ENCODE measurements at regions not wholly inside any gene's neighbourhood (a gene's known extent, or its start where the extent isn't known, plus 50 kb on each side); places are given as distances from the start of the nearest gene placed in this dataset.

DNA sequence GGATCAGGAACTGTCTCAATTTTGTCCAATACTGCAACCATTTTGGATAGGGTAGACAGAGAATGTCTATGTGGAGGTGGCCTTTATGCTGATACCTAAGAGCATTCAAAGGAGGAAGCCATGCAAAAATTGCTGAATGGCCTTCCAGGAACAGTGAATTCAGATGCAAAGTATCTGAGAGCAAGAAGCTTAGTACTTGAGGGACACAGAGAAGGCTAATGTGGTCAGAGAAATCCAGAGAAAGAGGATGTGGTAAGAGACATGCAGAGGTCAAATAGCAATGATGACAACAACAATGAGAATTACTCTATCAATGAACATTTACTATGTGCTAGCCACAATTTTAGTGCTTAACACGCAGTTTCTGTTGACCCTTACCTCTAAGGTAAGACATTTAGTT lies 785.6 kb upstream of the KLHL1 start:
- Histone ChIP-seq H3K27me3 (ENCODE audit: control insufficient read depth, insufficient read depth, low read length) (no peaks in the 10 kb centered on the region), H3K9ac (ENCODE audit: low read length) (no peak overlapping the region), H3K4me1 (ENCODE audit: control insufficient read depth, insufficient read depth, low read length) (no peaks in the 10 kb centered on the region), H3K36me3 (ENCODE audit: control insufficient read depth, insufficient read depth, low read length) (no peaks in the 10 kb centered on the region), H3K4me3 (ENCODE audit: low read length) (no peak overlapping the region), H3K27ac (ENCODE audit: low read depth, low read length) (no peak overlapping the region)

DNA sequence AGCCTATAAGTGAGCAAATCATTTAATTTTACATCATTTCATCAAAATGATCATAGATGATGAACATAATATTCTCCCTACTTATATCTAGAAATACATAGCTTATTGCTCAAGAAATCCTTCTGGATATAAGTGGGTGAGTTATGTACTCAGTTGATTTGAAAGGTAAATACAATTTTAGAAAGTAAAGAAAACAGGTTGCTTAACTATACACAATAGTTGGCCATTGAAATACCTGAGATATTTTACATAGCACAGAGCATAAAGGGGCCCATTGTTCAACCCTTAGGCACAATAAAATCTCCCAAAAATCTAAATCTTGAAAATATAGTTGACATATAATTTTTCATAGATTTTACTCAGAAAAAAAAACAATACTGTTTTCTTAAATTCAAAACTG lies 782.0 kb upstream of the KLHL1 start:
- no peaks in the 10 kb centered on the region for H3K27me3 ChIP-seq (ENCODE audit: control insufficient read depth, insufficient read depth, low read length)
- H3K9ac ChIP-seq (ENCODE audit: low read length), result no peak overlapping the region
- H3K27ac ChIP-seq (ENCODE audit: low read depth, low read length), result no peak overlapping the region
- no peaks in the 10 kb centered on the region for H3K4me1 ChIP-seq (ENCODE audit: control insufficient read depth, insufficient read depth, low read length)
- no peaks in the 10 kb centered on the region for H3K36me3 ChIP-seq (ENCODE audit: control insufficient read depth, insufficient read depth, low read length)
- no peak overlapping the region for H3K4me3 ChIP-seq (ENCODE audit: low read length)

DNA sequence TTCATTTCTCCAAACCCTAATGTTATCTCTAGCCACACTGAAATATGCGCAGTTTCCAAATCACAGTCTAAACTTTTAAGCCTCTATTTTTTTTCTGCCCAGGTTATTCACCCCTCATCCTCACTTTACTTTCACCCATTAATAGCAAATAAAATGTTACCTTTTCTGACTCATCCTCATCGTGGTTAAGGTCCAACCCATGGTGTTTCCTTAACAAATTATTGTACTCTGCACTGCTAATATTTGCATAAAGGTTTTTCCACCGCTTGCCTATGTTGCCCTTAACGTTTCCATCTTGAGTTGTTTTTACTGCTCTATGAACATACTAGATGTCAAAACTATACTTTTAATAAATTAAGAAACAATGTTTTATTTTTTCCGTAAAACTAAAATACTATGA lies 780.9 kb upstream of the KLHL1 start:
- Histone ChIP-seq H3K4me1 (ENCODE audit: control insufficient read depth, insufficient read depth, low read length) (no peaks in the 10 kb centered on the region), H3K4me3 (ENCODE audit: low read length) (no peak overlapping the region), H3K27ac (ENCODE audit: low read depth, low read length) (no peak overlapping the region), H3K9ac (ENCODE audit: low read length) (no peak overlapping the region), H3K27me3 (ENCODE audit: control insufficient read depth, insufficient read depth, low read length) (no peaks in the 10 kb centered on the region), H3K36me3 (ENCODE audit: control insufficient read depth, insufficient read depth, low read length) (no peaks in the 10 kb centered on the region)

DNA sequence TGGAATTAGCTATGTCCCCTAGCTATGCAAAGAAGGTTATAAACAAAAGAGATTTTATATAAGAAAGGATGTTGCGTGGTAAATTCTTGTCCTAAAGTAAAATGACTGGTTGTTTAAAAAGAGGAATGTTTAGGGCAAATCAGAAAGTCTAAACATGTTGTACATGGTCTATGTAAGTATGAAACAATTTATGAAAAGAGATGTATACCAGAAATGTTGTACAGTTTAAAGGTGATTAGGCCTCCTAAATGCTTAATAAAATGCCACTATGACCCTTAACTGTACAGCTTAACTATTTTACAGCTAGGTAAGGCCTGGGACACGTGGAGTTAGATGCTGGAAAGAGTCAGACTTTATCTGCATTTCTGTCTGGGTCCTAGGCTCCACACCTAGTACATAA lies 775.9 kb upstream of the KLHL1 start:
- Histone ChIP-seq H3K27ac (ENCODE audit: low read depth, low read length) (no peak overlapping the region), H3K27me3 (ENCODE audit: control insufficient read depth, insufficient read depth, low read length) (no peaks in the 10 kb centered on the region), H3K4me3 (ENCODE audit: low read length) (no peak overlapping the region), H3K36me3 (ENCODE audit: control insufficient read depth, insufficient read depth, low read length) (no peaks in the 10 kb centered on the region), H3K9ac (ENCODE audit: low read length) (no peak overlapping the region), H3K4me1 (ENCODE audit: control insufficient read depth, insufficient read depth, low read length) (no peaks in the 10 kb centered on the region)

DNA sequence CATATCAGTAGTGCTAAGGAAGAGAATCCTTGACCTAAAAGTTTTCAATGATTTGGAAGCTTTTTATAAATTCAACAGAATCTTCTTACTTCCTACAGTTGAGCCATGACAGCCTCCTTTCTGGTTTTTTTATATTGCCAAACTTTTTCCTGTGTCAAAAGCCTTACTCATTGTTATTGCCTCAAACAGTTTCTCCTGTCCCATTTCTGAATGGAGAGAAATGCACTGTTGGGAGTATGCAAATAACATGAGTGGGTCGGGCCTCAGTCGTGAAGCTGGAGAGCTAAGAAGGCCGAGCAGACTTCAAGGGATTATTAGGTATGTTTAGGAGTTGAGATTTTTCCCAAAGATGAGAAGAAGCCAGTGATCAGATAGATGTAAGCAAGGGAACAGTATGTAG lies 766.4 kb upstream of the KLHL1 start:
- H3K9ac ChIP-seq (ENCODE audit: low read length), result no peak overlapping the region
- H3K36me3 ChIP-seq (ENCODE audit: control insufficient read depth, insufficient read depth, low read length), result no peaks in the 10 kb centered on the region
- H3K27me3 ChIP-seq (ENCODE audit: control insufficient read depth, insufficient read depth, low read length), result no peaks in the 10 kb centered on the region
- no peaks in the 10 kb centered on the region for H3K4me1 ChIP-seq (ENCODE audit: control insufficient read depth, insufficient read depth, low read length)
- H3K4me3 ChIP-seq (ENCODE audit: low read length), result no peak overlapping the region
- H3K27ac ChIP-seq (ENCODE audit: low read depth, low read length), result no peak overlapping the region

DNA sequence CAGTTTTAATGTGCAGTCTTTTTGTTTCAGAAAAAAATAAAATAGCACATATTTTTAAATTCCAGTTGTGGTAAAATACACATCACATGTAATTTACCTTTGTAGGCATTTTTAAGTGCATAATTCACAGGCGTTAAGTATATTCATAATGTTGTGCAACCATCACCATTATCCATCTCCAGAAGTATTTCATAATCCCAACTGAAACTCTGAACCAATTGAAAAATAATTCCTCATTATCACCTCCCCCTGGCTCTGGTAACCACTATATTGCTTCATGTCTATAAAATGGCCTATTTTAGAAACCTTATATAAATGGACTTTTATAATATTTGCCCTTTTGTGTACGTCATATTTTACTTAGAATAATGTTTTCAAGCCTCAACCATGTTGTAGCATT lies 756.5 kb upstream of the KLHL1 start:
- no peaks in the 10 kb centered on the region for H3K36me3 ChIP-seq (ENCODE audit: control insufficient read depth, insufficient read depth, low read length)
- no peak overlapping the region for H3K9ac ChIP-seq (ENCODE audit: low read length)
- H3K4me3 ChIP-seq (ENCODE audit: low read length), result no peak overlapping the region
- no peaks in the 10 kb centered on the region for H3K4me1 ChIP-seq (ENCODE audit: control insufficient read depth, insufficient read depth, low read length)
- H3K27ac ChIP-seq (ENCODE audit: low read depth, low read length), result no peak overlapping the region
- no peaks in the 10 kb centered on the region for H3K27me3 ChIP-seq (ENCODE audit: control insufficient read depth, insufficient read depth, low read length)

DNA sequence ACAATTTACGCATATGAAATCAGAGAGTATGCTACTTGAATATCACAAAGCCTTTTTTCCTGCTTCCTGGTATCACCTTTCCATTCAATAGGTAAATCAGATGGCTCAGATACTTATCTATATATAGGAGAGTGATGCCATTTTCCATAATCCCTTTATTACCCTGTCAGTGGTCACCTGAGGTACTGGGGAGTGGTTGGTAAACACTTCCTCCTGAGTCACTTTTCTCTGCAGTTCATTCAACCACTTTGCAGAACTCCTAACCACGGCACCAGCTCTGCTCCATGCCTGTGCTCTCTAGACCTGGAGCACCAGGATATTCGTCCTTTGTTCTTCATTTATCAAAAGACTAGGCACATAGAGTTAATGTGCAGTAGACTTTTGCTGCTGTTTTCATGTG lies 748.5 kb upstream of the KLHL1 start:
- Histone ChIP-seq H3K9ac (ENCODE audit: low read length) (no peak overlapping the region), H3K36me3 (ENCODE audit: control insufficient read depth, insufficient read depth, low read length) (no peaks in the 10 kb centered on the region), H3K27me3 (ENCODE audit: control insufficient read depth, insufficient read depth, low read length) (no peaks in the 10 kb centered on the region), H3K4me3 (ENCODE audit: low read length) (no peak overlapping the region), H3K27ac (ENCODE audit: low read depth, low read length) (no peak overlapping the region), H3K4me1 (ENCODE audit: control insufficient read depth, insufficient read depth, low read length) (no peaks in the 10 kb centered on the region)

DNA sequence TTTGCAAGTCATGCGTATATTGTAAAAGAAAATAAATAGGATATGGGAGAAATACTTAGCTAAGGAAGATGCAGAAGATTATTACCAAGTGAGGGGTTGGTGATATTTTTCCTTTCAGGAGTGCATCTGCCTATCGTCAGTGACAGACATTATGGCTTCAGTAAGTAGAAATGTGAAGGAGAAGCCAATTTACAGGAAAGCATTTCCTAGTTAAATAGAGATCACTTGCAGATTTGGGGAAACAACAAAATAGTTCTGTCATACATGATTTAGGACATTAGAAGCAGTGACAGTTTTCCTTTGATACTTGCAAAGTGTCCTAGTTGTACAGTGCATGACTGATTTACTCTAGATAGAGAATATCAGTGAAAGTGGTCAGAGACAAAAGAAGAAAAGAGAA lies 747.8 kb upstream of the KLHL1 start:
- Histone ChIP-seq H3K27me3 (ENCODE audit: control insufficient read depth, insufficient read depth, low read length) (no peaks in the 10 kb centered on the region), H3K4me1 (ENCODE audit: control insufficient read depth, insufficient read depth, low read length) (no peaks in the 10 kb centered on the region), H3K36me3 (ENCODE audit: control insufficient read depth, insufficient read depth, low read length) (no peaks in the 10 kb centered on the region)

DNA sequence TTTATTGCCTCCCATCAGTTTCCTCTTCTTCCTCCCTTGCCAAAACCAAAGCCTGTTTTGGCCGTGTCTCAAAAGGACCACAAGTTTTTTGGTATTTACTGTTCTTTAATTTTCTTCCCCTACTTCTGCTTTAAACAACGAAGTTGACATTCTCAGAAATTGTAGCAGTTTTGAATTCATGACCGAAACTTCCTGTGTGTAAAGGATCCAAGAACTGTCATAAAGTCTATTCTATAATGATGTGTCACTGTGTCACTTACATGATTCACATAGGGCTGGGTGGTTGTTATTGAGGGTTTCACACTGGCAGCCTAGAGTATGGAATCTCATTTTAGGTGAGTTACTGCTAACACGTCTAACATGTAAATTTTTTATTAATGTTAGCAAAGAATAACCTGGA lies 741.0 kb upstream of the KLHL1 start:
- Histone ChIP-seq H3K36me3 (ENCODE audit: control insufficient read depth, insufficient read depth, low read length) (no peaks in the 10 kb centered on the region), H3K27me3 (ENCODE audit: control insufficient read depth, insufficient read depth, low read length) (no peaks in the 10 kb centered on the region), H3K4me1 (ENCODE audit: control insufficient read depth, insufficient read depth, low read length) (no peaks in the 10 kb centered on the region), H3K9ac (ENCODE audit: low read length) (no peak overlapping the region), H3K27ac (ENCODE audit: low read depth, low read length) (no peak overlapping the region), H3K4me3 (ENCODE audit: low read length) (no peak overlapping the region)

More for the DNA sequence above, 747.8 kb upstream of the KLHL1 start:
- Histone ChIP-seq H3K9ac (ENCODE audit: low read length) (no peak overlapping the region), H3K27ac (ENCODE audit: low read depth, low read length) (no peak overlapping the region), H3K4me3 (ENCODE audit: low read length) (no peak overlapping the region)

DNA sequence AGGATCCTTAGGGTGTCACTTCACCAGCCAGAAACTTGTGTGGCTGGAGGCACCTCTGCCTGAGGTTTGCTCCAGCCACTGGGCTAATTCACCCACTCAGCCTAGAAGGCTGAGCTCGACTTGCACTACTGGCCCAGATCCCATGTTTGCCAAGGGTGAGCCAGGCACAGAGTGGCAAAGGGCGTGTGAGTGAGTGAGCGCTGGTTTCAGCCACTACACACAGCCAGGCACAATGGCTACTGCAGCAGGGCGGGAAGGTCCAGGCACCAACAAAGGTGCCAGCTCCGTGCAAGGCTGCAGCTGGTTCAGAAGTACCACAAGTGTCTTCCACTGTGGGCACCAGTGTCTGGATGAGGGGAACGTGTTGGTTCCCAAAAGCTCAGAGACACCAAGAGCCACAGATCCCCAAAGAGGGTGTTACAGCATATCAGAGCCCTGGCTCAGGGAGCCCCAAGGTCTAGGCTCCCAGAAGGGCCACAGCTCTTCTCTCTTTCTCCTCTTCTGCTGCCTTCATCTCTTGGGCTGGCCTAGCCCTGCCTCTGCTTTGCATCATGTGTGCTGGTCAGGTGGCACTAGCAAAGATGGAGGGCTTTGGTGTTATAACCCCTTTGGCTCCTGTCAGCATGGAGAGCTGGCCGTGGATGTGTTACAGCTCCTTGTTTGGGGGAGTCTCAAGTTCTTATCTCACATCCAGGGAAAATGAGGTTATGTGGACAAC lies 736.3 kb upstream of the KLHL1 start:
- Histone ChIP-seq H3K9ac (ENCODE audit: low read length) (no peak overlapping the region), H3K36me3 (ENCODE audit: control insufficient read depth, insufficient read depth, low read length) (no peaks in the 10 kb centered on the region), H3K4me3 (ENCODE audit: low read length) (no peak overlapping the region)

DNA sequence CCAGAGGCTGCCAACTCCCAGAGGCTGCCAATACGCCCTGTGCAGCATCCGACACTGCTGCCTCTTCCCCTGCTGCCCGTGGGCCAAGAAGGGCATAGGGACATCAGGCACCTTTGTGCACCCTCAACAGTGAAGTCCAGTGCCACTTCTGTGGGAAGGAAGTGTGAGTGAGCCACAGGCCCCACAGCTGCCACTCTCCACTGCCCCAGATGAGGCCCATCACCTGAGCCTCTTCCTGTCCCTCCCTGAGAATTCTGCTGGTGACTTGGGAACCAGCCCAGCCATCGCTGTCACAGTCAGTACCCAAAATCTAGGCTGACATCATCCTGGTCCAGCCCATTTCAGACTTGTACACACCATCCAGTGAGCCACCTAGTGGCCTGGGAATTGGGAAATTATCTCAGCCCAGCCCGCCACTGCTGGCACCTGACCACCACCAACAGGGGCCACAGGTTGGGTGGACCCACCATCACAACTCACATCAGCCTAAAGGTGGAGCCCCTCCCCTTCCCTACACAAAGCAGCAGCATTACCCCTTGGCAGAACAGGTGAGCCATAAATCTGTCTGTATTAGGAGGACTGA lies 733.9 kb upstream of the KLHL1 start:
- Histone ChIP-seq H3K4me1 (ENCODE audit: control insufficient read depth, insufficient read depth, low read length) (no peaks in the 10 kb centered on the region), H3K27me3 (ENCODE audit: control insufficient read depth, insufficient read depth, low read length) (no peaks in the 10 kb centered on the region), H3K4me3 (ENCODE audit: low read length) (no peak overlapping the region), H3K36me3 (ENCODE audit: control insufficient read depth, insufficient read depth, low read length) (no peaks in the 10 kb centered on the region), H3K27ac (ENCODE audit: low read depth, low read length) (no peak overlapping the region), H3K9ac (ENCODE audit: low read length) (no peak overlapping the region)

More for the DNA sequence above, 736.3 kb upstream of the KLHL1 start:
- H3K27me3 ChIP-seq (ENCODE audit: control insufficient read depth, insufficient read depth, low read length), result no peaks in the 10 kb centered on the region
- no peak overlapping the region for H3K27ac ChIP-seq (ENCODE audit: low read depth, low read length)
- no peaks in the 10 kb centered on the region for H3K4me1 ChIP-seq (ENCODE audit: control insufficient read depth, insufficient read depth, low read length)

DNA sequence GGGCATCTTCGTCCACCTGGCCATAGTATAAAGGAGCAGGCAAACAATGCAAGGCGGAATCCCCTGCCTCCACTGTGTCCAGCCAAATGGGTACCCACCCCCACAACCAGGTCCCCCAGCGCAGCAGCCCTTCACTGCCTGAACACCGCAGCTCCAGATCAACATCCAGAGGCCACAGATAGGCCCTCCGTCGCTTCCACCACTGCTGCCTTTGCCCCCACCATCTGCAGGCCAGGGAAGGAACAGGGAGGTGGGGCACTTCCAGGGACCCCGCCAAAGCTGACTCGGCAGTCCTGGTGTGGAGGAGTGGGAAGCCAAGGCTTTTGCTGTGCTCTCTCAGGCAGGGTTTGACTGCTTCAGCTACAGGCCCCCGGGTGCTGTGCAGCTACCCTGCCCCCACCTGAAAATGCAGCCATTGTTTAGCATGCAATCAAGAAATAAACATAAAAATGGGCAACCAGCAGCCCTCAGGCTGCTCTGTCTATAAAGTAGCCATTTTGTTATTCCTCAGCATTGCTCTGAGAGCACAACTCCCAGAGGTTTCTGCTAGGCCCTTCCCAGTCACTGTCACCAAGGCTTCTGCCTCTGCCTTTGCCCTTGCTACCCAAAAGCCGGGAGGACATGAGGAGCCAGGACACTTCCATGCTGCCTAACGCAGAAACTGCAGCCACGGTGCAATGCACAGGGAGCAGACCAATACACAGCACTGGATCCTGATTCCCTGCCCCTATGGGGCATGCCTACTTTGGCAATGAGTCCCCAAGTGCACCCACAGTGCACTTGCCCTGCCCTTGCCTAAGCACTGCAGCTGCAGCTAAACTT lies 733.2 kb upstream of the KLHL1 start:
- no peak overlapping the region for H3K9ac ChIP-seq (ENCODE audit: low read length)
- no peaks in the 10 kb centered on the region for H3K36me3 ChIP-seq (ENCODE audit: control insufficient read depth, insufficient read depth, low read length)
- no peaks in the 10 kb centered on the region for H3K27me3 ChIP-seq (ENCODE audit: control insufficient read depth, insufficient read depth, low read length)
- no peak overlapping the region for H3K27ac ChIP-seq (ENCODE audit: low read depth, low read length)
- H3K4me3 ChIP-seq (ENCODE audit: low read length), result no peak overlapping the region
- no peaks in the 10 kb centered on the region for H3K4me1 ChIP-seq (ENCODE audit: control insufficient read depth, insufficient read depth, low read length)
